SK-N-SH (cell line): ENCODE measurements at regions not wholly inside any gene's neighbourhood (a gene's known extent, or its start where the extent isn't known, plus 50 kb on each side); places are given as distances from the start of the nearest gene placed in this dataset.

Experiments
- CTCF ChIA-PET: fragments of 300-600, 350-600 bp; formaldehyde crosslinking; extraction: SDS; loops from one replicate; lab custom pipeline; 2021; lab: Yijun Ruan, JAX
- POLR2A ChIA-PET: fragments of 350-600 bp; sonication (Branson Sonifier 250); formaldehyde crosslinking; extraction: SDS; loops from one replicate; lab custom pipeline; 2020; ENCODE audit warnings: antibody characterized with exemption, inconsistent platforms; lab: Yijun Ruan, JAX
- DNase-seq: peaks from one replicate; pipeline ENCODE4 v3.0.0; 2012
- H2AFZ ChIP-seq: fragments of 200-600 bp; sonication (generic); 2 replicates; pipeline ENCODE4 v1.8.1; 2016; ENCODE audit warnings: antibody characterized with exemption, mild to moderate bottlenecking, low read depth
- H3F3A ChIP-seq: fragments of 200-600 bp; sonication (generic); replicated peaks from 2 replicates; pipeline ENCODE3; 2016; ENCODE audit warnings: antibody characterized with exemption, mild to moderate bottlenecking; ENCODE audit not compliant: insufficient read depth
- H3K27ac ChIP-seq, 2 experiments: fragments of 200-500 bp in 1 of 2; fragments of 200-600 bp in 1 of 2; sonication (Bioruptor generic) in 1 of 2; sonication (generic), shearing (Covaris generic) in 1 of 2; 2 replicates each; pipeline versions ENCODE4 v1.5.1 to v1.6.1; 2014 to 2016; ENCODE audit warnings: low read depth in 2 of 2, inconsistent platforms in 1 of 2, low read length in 1 of 2, mild to moderate bottlenecking in 1 of 2, mixed read lengths in 1 of 2
- H3K27me3 ChIP-seq: fragments of 200-600 bp; sonication (generic), shearing (Covaris generic); 2 replicates; pipeline ENCODE4 v1.6.1; 2016; ENCODE audit warnings: mixed run types; ENCODE audit not compliant: insufficient read depth
- H3K36me3 ChIP-seq, 2 experiments: fragments of 200-500 bp in 1 of 2; fragments of 200-600 bp in 1 of 2; sonication (Bioruptor generic) in 1 of 2; sonication (generic) in 1 of 2; replicated peaks in 1 of 2; 2 replicates each; pipeline versions ENCODE3 to v1.5.1; 2014 to 2016; ENCODE audit warnings: low read length in 1 of 2, mild to moderate bottlenecking in 1 of 2; ENCODE audit not compliant: insufficient read depth in 2 of 2, control insufficient read depth in 1 of 2
- H3K4me1 ChIP-seq, 2 experiments: fragments of 200-500 bp in 1 of 2; fragments of 200-600 bp in 1 of 2; sonication (Bioruptor generic) in 1 of 2; sonication (generic), shearing (Covaris generic) in 1 of 2; 2 replicates each; pipeline versions ENCODE4 v1.5.1 to v1.6.1; 2014 to 2016; ENCODE audit warnings: low read depth in 1 of 2, low read length in 1 of 2, mixed run types in 1 of 2; ENCODE audit not compliant: insufficient read depth in 2 of 2, control insufficient read depth in 1 of 2
- H3K4me2 ChIP-seq: fragments of 200-600 bp; sonication (generic), shearing (Covaris generic); 2 replicates; pipeline ENCODE4 v1.6.1; 2017; ENCODE audit warnings: mixed run types
- H3K4me3 ChIP-seq, 2 experiments: fragments of 200-500 bp in 1 of 2; fragments of 200-600 bp in 1 of 2; sonication (Bioruptor generic) in 1 of 2; sonication (generic), shearing (Covaris generic) in 1 of 2; 2 replicates each; pipeline versions ENCODE4 v1.5.1 to v1.8.1; 2014 to 2016; ENCODE audit warnings: low read depth in 2 of 2, inconsistent platforms in 1 of 2, low read length in 1 of 2, mild to moderate bottlenecking in 1 of 2, mixed read lengths in 1 of 2, moderate library complexity in 1 of 2
- H3K79me2 ChIP-seq: fragments of 200-600 bp; sonication (generic); 2 replicates; pipeline ENCODE4 v1.8.1; 2017; ENCODE audit warnings: mild to moderate bottlenecking; ENCODE audit not compliant: insufficient read depth
- H3K9ac ChIP-seq: fragments of 200-600 bp; sonication (generic); 2 replicates; pipeline ENCODE4 v1.6.1; 2017; ENCODE audit warnings: mixed run types
- H3K9me2 ChIP-seq: fragments of 200-600 bp; sonication (generic); 2 replicates; pipeline ENCODE4 v1.6.1; 2017; ENCODE audit warnings: mixed run types
- H3K9me3 ChIP-seq: fragments of 200-600 bp; sonication (generic); 2 replicates; pipeline ENCODE4 v1.6.1; 2017; ENCODE audit warnings: mixed run types, mild to moderate bottlenecking, moderate library complexity
- H4K20me1 ChIP-seq: fragments of 200-600 bp; sonication (generic); 2 replicates; pipeline ENCODE4 v1.6.1; 2017; ENCODE audit warnings: mild to moderate bottlenecking, mixed run types; ENCODE audit not compliant: insufficient read depth
- ELF1 ChIP-seq: IDR thresholded peaks from 2 replicates; pipeline ENCODE4 v1.4.0; 2012
- FOXJ3 ChIP-seq: sonication (generic); formaldehyde crosslinking; IDR thresholded peaks from 2 replicates; pipeline ENCODE4 v1.5.1; 2020; ENCODE audit warnings: mild to moderate bottlenecking, missing genetic modification reagents
- NFIC ChIP-seq: IDR thresholded peaks from 2 replicates; pipeline ENCODE4 v1.4.0; 2012; ENCODE audit warnings: borderline replicate concordance
- PBX3 ChIP-seq: IDR thresholded peaks from 2 replicates; pipeline ENCODE4; 2012
- RAD21 ChIP-seq: IDR thresholded peaks from 2 replicates; pipeline ENCODE4 v1.6.1; 2012; ENCODE audit warnings: mild to moderate bottlenecking, low read length
- REST ChIP-seq: IDR thresholded peaks from 2 replicates; pipeline ENCODE4 v1.6.1; 2012; ENCODE audit warnings: mild to moderate bottlenecking, low read depth, low read length, moderate library complexity
- TCF12 ChIP-seq: IDR thresholded peaks from 2 replicates; pipeline ENCODE4 v1.4.0; 2012
- USF1 ChIP-seq: IDR thresholded peaks from 2 replicates; pipeline ENCODE4 v1.4.0; 2012; ENCODE audit warnings: low read depth, borderline replicate concordance
- ZBTB33 ChIP-seq: IDR thresholded peaks from 2 replicates; pipeline ENCODE4 v1.4.0; 2012; ENCODE audit warnings: low read depth, borderline replicate concordance
- WGBS: methylation state at CpG from one replicate; pipeline ENCODE4 v1.1.6; 2017; ENCODE audit warnings: low lambda C conversion rate; 5-methylcytosine and 5-hydroxymethylcytosine counted together
- TF ChIP-seq, protein P1 (sequence below): fragments of 150-350 bp; IDR thresholded peaks from 2 replicates; pipeline ENCODE4 v1.6.1; 2016; ENCODE audit warnings: mild to moderate bottlenecking, low read depth, low read length
- TF ChIP-seq, protein P2 (sequence below): fragments of 200-600 bp; sonication (generic); IDR thresholded peaks from 2 replicates; pipeline ENCODE4 v1.6.1; 2017; ENCODE audit warnings: antibody characterized with exemption, mild to moderate bottlenecking, moderate library complexity

GRCh38 chr1:25163986-25164385 is 68.3 kb downstream of the SYF2 start (continued):
- TF ChIP-seq FOXJ3 (CRISPR knock-in tag) (no peak), REST (no peak)

- no peaks in the 10 kb centered on the region for H3K9me2 ChIP-seq
- WGBS = 0% methylated on average over 2 of the region's 2 CpGs
- H3K4me3 ChIP-seq = no peak overlapping the region
- H3K79me2 ChIP-seq = no peaks in the 10 kb centered on the region
- ChIA-PET CTCF (no interaction called here), POLR2A (no interaction called here)
- no peak overlapping the region for H3K9ac ChIP-seq
- H3K27me3 ChIP-seq = no peaks in the 10 kb centered on the region
- DNase-seq = no peak
- no peaks in the 10 kb centered on the region for H4K20me1 ChIP-seq
- no peak overlapping the region for H2AFZ ChIP-seq
- no peaks in the 10 kb centered on the region for H3K9me3 ChIP-seq
- H3K4me1 ChIP-seq = no peaks in the 10 kb centered on the region
- TF ChIP-seq RAD21 (no peak), ELF1 (no peak), ZBTB33 (no peak), NFIC (peak; percentile 55; the same call in 1 of the 2 replicates), TCF12 (peak; percentile 81), USF1 (no peak), PBX3 (peak; percentile 43; the same call in 1 of the 2 replicates), FOXJ3 (CRISPR knock-in tag) (no peak)
- TF ChIP-seq, protein P1, sequence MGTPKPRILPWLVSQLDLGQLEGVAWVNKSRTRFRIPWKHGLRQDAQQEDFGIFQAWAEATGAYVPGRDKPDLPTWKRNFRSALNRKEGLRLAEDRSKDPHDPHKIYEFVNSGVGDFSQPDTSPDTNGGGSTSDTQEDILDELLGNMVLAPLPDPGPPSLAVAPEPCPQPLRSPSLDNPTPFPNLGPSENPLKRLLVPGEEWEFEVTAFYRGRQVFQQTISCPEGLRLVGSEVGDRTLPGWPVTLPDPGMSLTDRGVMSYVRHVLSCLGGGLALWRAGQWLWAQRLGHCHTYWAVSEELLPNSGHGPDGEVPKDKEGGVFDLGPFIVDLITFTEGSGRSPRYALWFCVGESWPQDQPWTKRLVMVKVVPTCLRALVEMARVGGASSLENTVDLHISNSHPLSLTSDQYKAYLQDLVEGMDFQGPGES = no peak
- TF ChIP-seq, protein P2, sequence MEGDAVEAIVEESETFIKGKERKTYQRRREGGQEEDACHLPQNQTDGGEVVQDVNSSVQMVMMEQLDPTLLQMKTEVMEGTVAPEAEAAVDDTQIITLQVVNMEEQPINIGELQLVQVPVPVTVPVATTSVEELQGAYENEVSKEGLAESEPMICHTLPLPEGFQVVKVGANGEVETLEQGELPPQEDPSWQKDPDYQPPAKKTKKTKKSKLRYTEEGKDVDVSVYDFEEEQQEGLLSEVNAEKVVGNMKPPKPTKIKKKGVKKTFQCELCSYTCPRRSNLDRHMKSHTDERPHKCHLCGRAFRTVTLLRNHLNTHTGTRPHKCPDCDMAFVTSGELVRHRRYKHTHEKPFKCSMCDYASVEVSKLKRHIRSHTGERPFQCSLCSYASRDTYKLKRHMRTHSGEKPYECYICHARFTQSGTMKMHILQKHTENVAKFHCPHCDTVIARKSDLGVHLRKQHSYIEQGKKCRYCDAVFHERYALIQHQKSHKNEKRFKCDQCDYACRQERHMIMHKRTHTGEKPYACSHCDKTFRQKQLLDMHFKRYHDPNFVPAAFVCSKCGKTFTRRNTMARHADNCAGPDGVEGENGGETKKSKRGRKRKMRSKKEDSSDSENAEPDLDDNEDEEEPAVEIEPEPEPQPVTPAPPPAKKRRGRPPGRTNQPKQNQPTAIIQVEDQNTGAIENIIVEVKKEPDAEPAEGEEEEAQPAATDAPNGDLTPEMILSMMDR = no peak
- H3F3A ChIP-seq = no peaks in the 10 kb centered on the region
- H3K36me3 ChIP-seq = no peaks in the 10 kb centered on the region
- H3K27ac ChIP-seq = 0 out of 4 replicates have a peak overlapping the region, but pooled peaks of 1 of the 2 experiments have one; percentile 5
- no peak overlapping the region for H3K4me2 ChIP-seq
These were observed 70.3 kb downstream of the SYF2 start for GRCh38 chr1:25161981-25162380.
